NCI-H1105 (cell line): ENCODE measurements at regions not wholly inside any gene's neighbourhood (a gene's known extent, or its start where the extent isn't known, plus 50 kb on each side); places are given as distances from the start of the nearest gene placed in this dataset.
"Not testable (repeated sequence)": the region's sequence is repeated elsewhere in the genome, so short reads cannot be mapped to it uniquely, and the experiment has no call there.

ENCODE experiments used
- DNase-seq: peaks from one replicate; lab custom pipeline; 2025; lab: John Stamatoyannopoulos, UW

DNA sequence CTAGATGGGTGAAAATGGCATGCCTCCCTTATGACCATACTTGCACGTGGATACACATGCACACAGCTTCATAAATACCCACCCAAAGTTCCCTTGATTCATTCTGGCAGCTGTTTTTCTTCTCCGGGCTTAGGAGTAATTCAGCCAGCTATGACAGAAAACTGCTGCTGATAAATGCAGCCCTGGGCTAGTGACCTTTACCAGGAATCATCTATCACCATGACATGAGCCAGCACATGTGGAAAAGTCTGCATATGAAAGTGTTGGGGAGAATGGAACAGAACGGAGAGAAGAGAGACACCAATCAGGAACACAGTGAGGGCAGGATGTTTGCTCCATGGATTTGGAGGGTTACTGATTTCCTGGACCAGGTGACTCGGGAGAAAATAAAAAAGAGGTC, 706.3 kb downstream of the PDCD6IP start:
- DNase-seq, result no peak

- DNase-seq, result no peak
Observed at GRCh38 chr3:34508732-34509131, 710.3 kb downstream of the PDCD6IP start.

GRCh38 chr3:34511891-34512290, 713.5 kb downstream of the PDCD6IP start:
- DNase-seq, result no peak

DNA sequence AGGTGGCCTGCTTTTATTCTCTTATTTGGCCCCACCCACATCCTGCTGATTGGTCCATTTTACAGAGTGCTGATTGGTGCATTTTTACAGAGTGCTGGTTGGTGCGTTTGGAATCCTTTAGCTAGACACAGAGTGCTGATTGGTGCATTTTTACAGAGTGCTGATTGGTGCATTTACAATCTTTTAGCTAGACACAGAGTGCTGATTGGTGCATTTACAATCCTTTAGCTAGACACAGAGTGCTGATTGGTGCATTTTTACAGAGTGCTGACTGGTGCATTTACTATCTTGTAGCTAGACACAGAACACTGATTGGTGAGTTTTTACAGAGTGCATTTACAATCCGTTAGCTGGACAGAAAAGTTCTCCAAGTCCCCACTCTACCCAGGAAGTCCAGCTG, 720.6 kb downstream of the PDCD6IP start:
- DNase-seq, result not testable (repeated sequence)

GRCh38 chr3:34531156-34531555, 732.7 kb downstream of the PDCD6IP start:
- DNase-seq, result no peak

DNA sequence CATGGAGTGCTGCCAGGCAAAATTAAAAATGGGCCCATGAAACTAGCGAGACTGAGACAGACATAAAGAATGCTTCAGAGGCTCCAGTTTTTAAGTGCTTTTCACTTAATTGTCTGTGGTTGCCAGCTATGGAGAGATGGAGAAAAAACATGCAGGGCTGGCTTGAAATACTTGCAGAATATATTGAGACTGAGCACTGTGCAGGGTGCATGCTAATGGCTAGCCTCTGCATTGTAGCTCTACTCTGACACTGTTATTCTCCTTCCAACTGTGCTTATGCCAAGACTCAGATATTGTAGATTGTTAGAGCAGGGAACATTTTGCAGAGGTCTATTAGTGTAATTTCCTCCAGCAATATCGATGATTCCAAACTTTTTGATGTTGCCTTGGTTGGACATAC, 735.0 kb downstream of the PDCD6IP start:
- peak; percentile 3 for DNase-seq

- DNase-seq, result no peak
Observed at GRCh38 chr3:34534013-34534412, 735.6 kb downstream of the PDCD6IP start.

DNA sequence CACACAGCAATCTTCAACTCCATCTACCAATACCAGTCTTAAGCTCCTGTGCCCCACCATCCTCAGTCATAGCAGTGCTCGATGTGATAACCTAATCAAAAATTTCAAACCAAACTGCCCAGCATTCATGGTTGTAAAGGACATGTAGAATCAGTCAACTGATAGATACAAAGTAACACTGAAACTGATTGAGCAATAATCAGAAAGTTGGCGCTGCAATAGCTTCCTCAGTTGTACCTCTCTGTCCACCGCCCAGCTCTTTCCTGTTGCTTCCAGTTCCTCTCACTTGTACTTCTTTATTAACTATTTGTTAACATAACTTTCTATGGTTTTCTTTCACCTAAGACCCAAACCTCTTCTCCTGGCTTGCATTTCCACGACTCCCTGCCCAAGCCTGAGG, 745.7 kb downstream of the PDCD6IP start:
- no peak for DNase-seq

- DNase-seq, result no peak
Observed at GRCh38 chr3:34547297-34547920, 749.0 kb downstream of the PDCD6IP start.

DNA sequence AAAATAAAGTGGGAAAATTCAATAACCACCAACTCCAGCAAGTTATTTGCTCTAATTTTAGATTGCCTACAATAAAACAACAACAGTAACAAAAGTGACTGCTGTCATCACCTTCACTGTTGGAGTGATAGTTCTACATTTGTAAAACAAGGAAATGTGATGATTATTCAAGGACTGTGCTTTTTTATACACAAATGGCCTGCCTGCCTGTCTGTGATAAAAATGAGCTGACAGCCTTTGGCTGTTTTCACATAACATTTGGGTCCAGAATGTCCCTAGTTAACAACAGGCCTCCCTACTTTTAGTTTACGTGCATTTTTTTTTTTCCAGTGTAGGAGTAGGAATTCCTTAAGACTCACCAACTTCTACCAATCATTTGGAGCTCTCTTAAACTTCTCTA, 768.8 kb downstream of the PDCD6IP start:
- DNase-seq, result no peak

- no peak for DNase-seq
Observed at GRCh38 chr3:34568766-34569165, 770.3 kb downstream of the PDCD6IP start.

DNA sequence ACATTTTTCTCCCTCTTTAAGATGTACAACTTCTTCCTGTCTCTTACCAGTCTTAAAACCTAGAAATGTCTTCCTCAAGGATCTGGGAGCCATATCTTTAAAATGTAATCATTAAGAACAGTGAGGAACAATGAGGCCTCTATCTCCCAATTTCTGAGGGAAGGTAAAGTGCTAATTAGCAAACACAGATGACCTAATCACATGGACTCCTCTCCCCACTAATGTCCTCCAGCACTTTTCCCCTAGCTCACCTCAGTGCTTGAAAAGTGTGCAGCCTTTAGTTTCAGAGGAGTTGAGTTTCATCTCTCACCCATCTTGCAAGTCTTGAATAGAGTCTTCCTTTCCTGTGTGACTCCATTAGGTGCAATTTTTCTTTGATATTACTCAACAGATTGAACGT, 771.0 kb downstream of the PDCD6IP start:
- DNase-seq, result no peak

DNA sequence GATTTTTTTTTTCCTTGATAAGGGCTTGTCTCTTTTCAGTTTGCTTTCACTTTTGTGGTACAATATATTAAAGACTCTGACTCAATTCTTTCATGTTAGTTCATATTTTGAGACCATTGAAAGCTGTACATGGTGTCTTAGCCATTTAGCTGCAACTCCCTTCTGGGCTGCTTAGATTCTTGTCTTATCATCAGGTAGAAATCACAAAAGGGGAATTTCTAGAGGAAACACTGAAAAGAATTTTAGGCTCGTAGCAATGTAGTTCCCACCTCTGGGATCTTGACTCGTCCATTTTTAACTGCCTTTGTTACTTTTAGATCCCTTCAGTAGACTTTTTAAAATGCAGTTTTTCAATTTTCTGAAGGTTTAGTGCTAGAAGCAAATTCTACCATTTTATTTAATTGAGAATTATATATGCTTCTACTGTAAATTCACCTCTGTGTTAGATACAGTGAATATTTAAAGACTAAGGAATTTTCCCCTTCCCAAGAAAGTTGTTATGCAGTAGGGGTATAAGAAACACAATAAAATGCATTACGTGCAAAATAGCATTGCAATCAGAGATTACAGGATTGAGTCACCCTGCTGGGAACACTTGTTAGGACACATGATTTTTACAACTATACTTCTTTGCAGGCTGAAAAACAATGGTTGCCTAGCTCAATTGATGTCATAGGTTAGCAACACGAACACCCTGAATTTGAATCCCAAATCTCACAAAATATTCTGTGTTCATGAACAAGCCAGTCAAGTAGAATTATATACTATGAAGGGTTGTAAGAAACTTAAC, 772.7 kb downstream of the PDCD6IP start:
- no peak for DNase-seq

- DNase-seq, result no peak
Observed at GRCh38 chr3:34571714-34572113, 773.3 kb downstream of the PDCD6IP start.

- no peak for DNase-seq
Observed at GRCh38 chr3:34575776-34576175, 777.3 kb downstream of the PDCD6IP start.

- DNase-seq, result no peak
Observed at GRCh38 chr3:34582055-34582454, 783.6 kb downstream of the PDCD6IP start.

DNA sequence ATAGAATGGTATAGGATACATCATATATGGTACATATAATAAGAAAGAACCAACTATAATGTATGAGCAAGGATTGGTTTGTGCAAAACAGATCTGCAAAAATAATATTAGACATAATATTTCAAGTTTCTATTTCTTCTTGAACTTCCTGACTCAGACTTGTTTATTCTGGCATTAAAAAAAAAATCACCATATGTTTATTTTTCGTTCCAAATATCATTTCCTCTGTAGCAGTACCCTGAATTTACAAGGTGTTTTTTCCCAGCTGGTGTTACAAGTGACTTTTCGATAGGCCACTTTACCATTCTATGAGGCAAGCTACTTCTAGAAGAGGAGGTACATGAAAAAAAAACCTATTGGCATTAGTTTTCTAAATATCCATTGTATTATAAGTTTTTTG, 785.0 kb downstream of the PDCD6IP start:
- DNase-seq, result no peak

- no peak for DNase-seq
Observed at GRCh38 chr3:34584971-34585370, 786.5 kb downstream of the PDCD6IP start.

GRCh38 chr3:34599595-34599994, 801.2 kb downstream of the PDCD6IP start:
- no peak for DNase-seq

GRCh38 chr3:34619990-34620389, 821.6 kb downstream of the PDCD6IP start:
- no peak for DNase-seq

- DNase-seq, result no peak
Observed at GRCh38 chr3:34626699-34627098, 828.3 kb downstream of the PDCD6IP start.

DNA sequence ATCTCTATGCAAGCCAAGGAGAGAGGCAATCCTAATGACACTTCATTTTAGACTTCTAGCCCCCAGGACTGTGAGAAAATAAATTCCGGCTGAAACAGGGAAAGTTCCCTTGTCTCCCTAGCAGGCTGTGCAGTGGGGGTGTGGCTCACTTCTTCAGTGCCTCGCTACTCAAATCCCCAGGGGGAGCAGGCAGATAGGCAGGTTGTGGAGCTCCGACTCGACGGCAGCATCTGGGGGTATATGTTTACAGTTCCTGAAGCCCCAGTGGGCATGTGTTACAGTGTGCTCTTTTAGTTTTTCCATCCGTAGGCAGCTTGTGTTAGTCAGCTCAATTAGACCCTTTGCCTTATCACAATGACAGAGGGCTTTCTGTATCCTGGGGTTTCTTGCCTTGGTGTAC, 836.5 kb downstream of the PDCD6IP start:
- no peak for DNase-seq

GRCh38 chr3:34635352-34635850, 837.0 kb downstream of the PDCD6IP start:
- no peak for DNase-seq
